OCI-LY7 (cell line): ENCODE measurements at regions not wholly inside any gene's neighbourhood (a gene's known extent, or its start where the extent isn't known, plus 50 kb on each side); places are given as distances from the start of the nearest gene placed in this dataset.

ENCODE experiments used
- EZH2phosphoT487 ChIP-seq: fragments of 200-600 bp; sonication (generic); IDR thresholded peaks from 2 replicates; pipeline ENCODE4 v1.6.1; 2018; ENCODE audit warnings: low read depth, borderline replicate concordance, mild to moderate bottlenecking, mixed run types, antibody characterized with exemption, low read length, moderate library complexity, mixed read lengths
- TF ChIP-seq, protein P1 (sequence below): fragments of 200-600 bp; sonication (generic); conservative IDR thresholded peaks from 2 replicates; pipeline ENCODE4 v1.5.1; 2014; ENCODE audit warnings: mild to moderate bottlenecking, antibody characterized with exemption, low read length, moderate library complexity, mixed read lengths

GRCh38 chr6:1224514-1224913, 87.4 kb upstream of the FOXQ1 start:
- TF ChIP-seq, protein P1, sequence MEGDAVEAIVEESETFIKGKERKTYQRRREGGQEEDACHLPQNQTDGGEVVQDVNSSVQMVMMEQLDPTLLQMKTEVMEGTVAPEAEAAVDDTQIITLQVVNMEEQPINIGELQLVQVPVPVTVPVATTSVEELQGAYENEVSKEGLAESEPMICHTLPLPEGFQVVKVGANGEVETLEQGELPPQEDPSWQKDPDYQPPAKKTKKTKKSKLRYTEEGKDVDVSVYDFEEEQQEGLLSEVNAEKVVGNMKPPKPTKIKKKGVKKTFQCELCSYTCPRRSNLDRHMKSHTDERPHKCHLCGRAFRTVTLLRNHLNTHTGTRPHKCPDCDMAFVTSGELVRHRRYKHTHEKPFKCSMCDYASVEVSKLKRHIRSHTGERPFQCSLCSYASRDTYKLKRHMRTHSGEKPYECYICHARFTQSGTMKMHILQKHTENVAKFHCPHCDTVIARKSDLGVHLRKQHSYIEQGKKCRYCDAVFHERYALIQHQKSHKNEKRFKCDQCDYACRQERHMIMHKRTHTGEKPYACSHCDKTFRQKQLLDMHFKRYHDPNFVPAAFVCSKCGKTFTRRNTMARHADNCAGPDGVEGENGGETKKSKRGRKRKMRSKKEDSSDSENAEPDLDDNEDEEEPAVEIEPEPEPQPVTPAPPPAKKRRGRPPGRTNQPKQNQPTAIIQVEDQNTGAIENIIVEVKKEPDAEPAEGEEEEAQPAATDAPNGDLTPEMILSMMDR = no peak
- TF ChIP-seq EZH2phosphoT487 = no peak
